ENCODE measurements at regions not wholly inside any gene's neighbourhood (a gene's known extent, or its start where the extent isn't known, plus 50 kb on each side); places are given as distances from the start of the nearest gene placed in this dataset.

DNA sequence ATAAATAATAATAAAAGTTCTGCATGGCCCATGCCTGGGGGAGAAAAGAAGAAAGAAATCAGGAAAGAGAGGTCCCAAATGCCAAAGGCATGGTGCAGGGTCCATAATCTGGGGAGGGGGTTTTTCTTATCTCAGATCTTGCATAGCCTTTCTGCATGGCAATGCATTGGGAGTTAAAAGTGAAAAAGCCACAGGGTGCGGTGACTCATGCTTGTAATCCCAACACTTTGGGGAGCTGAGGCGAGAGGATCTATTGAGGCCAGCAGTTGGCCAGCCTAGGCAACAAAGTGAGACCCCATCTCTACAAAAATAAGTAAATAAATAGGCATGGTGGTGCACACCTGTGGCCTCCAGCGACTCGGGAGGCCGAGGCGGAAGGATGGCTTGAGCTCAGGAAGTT lies 76.8 kb upstream of the GATA2 start:
- no peak overlapping the region for H3K27ac Mint-ChIP-seq
- no peaks in the 10 kb centered on the region for H3K36me3 Mint-ChIP-seq (ENCODE audit: low read depth)
- POLR2A ChIA-PET, result no interaction called here
- H3K9me3 Mint-ChIP-seq, result no peaks in the 10 kb centered on the region
- DNase-seq, result no peak
- peaks cover 28% of the 10 kb centered on the region for H3K27me3 Mint-ChIP-seq
- no peak overlapping the region for H3K4me3 Mint-ChIP-seq
- CTCF ChIA-PET, result no interaction called here
- peaks cover 16% of the 10 kb centered on the region for H3K4me1 Mint-ChIP-seq

DNA sequence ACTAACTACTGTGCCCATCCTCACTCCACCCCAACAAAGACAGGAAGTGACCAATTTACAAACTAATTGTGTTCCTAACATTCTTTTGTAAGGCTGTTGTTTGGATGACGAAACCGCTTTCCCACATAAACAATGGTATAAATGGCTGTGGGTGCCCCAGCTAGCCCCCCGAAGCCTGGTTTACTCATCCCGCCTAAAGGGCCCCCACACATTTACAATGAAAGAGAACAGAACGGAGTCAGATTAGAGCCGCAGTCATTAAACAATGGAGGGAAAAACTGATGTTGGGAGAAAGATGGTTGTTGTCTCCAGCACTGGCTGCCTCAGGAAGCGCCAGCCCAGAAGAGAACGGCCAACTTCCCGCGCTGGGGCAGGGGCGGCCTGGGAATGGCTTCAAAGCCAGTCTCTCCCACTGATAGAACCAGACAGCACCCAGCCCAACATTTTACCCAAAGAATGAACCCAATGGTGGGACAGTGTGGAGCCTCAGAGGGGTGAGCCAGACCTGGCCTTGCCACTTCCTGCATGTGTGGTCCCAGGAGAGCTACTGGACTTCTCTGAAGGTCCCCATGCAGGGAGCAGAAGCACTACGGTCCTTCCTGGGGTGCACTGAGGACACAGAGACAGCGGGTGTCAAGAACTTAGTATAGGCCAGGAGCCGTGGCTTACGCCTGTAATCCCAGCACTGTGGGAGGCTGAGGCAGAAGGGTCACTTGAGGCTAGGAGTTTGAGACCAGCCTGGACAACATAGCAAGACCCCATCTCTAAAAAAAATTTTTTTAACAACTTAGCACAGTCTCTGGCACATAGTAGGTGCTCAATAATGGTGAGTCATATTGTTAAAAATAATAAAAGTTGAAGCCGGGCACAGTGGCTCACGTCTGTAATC lies 75.8 kb upstream of the GATA2 start:
- Mint-ChIP-seq H3K4me1 (peaks cover 16% of the 10 kb centered on the region), H3K36me3 (ENCODE audit: low read depth) (no peaks in the 10 kb centered on the region), H3K27ac (no peak overlapping the region), H3K4me3 (no peak overlapping the region), H3K9me3 (no peaks in the 10 kb centered on the region), H3K27me3 (peaks cover 22% of the 10 kb centered on the region)
- DNase-seq, result no peak
- ChIA-PET CTCF (no interaction called here), POLR2A (no interaction called here)

DNA sequence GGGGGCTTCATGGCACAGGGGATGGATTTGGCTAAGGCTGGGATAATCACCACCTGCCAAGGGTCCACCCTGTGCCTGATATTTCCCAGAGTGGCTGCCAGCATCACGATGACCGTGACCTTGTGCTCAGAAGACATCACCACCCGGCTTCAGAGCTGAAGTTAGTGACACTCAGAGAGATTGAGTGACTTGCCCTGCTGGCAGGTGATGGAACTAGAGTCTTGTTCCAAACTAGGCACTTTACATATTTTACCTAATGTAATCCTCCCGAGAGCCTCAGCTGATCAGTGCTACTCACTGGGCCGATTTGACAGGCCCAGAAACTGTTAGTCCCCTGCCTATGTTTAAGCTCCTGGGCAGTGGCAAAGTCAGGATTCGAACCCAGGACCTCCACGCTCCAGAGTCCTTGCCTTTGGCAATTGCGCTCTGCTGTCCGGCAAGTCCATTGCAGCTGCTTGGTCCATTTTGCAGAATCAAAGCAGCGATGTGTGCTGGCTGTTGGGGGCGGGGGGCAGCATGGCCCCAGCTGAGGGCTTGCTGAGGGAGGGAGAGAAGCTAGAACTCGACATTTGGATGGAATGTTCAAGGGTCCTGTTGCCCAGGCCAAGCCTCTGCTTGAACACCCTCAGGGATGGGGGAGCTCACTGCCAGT lies 74.8 kb upstream of the GATA2 start:
- no peaks in the 10 kb centered on the region for H3K36me3 Mint-ChIP-seq (ENCODE audit: low read depth)
- peaks cover 18% of the 10 kb centered on the region for H3K27me3 Mint-ChIP-seq
- CTCF ChIA-PET, result no interaction called here
- POLR2A ChIA-PET, result no interaction called here
- no peaks in the 10 kb centered on the region for H3K9me3 Mint-ChIP-seq
- H3K27ac Mint-ChIP-seq, result no peak overlapping the region
- H3K4me3 Mint-ChIP-seq, result no peak overlapping the region
- peaks cover 7% of the 10 kb centered on the region for H3K4me1 Mint-ChIP-seq
- DNase-seq, result no peak

DNA sequence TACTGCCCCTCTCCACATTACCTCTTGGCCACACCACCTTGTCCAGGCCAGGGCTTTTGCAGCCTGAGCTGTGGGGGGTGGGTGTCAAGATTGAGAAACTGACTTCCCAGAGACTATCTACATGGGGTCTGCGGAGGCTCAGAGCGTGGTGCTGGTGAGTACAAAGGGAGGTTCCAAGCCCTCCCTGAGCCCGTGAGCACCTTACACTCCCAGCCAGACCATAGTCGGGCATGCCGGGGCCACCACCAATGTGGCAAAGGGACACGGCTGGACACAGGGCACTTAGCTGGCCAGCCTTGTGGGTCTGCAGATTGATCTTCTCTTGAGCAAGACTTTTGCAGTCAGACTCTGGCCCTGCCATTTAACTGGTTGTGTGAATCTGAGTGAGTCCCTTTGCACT lies 74.1 kb upstream of the GATA2 start:
- Mint-ChIP-seq H3K27ac (no peak overlapping the region), H3K4me3 (no peak overlapping the region), H3K36me3 (ENCODE audit: low read depth) (no peaks in the 10 kb centered on the region), H3K9me3 (no peaks in the 10 kb centered on the region), H3K4me1 (peaks cover under 1% of the 10 kb centered on the region), H3K27me3 (peaks cover 16% of the 10 kb centered on the region)
- DNase-seq, result no peak
- ChIA-PET POLR2A (no interaction called here), CTCF (no interaction called here)

DNA sequence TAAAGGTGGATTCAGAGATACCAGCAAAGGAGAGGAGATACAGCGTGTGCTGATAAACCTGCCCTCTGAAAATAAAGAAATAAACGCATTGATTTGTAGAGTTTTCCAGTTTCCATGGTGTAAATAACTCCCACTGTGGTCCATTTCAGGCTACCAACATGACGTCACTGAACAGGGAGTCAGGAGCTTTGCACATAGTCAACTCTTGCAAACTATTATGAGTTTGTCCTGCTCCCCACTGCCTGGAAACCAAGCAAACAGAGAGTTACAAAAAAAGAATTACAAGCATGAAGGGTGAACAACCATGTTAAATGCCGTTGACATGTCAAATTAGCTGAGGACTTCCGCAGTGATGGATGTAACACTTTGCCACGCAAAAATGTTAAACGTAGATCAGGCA lies 70.4 kb upstream of the GATA2 start:
- CTCF ChIA-PET, result interaction anchor here (0.7 kb wide), 1 partner anchor 544 kb away, joined by 3 read pairs; no protein-coding TSS in a partner anchor
- no peaks in the 10 kb centered on the region for H3K9me3 Mint-ChIP-seq
- H3K4me1 Mint-ChIP-seq, result peaks cover 8% of the 10 kb centered on the region
- DNase-seq, result no peak
- no peak overlapping the region for H3K27ac Mint-ChIP-seq
- H3K4me3 Mint-ChIP-seq, result no peak overlapping the region
- POLR2A ChIA-PET, result no interaction called here
- H3K36me3 Mint-ChIP-seq (ENCODE audit: low read depth), result no peaks in the 10 kb centered on the region
- peaks cover 16% of the 10 kb centered on the region for H3K27me3 Mint-ChIP-seq

DNA sequence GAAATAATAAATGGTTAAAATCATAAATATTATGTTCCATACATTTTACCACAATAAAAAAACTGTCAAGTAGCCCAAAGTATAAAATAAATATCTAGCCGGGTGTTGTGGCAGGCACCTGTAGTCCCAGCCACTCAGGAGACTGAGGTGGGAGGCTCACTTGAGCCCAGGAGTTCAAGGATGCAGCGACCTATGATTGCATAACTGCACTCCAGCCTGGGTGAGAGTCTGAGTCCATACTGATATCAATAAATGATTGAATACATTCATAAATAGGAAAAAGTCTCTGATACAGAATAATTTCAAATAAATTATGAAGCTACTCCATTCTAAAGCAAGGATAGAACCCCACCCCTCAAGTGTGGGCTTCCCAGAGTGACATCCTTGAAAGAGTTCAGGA lies 68.5 kb upstream of the GATA2 start:
- Mint-ChIP-seq H3K36me3 (ENCODE audit: low read depth) (no peaks in the 10 kb centered on the region), H3K27me3 (peaks cover 27% of the 10 kb centered on the region), H3K4me3 (no peak overlapping the region), H3K4me1 (peaks cover 10% of the 10 kb centered on the region), H3K27ac (no peak overlapping the region), H3K9me3 (no peaks in the 10 kb centered on the region)
- ChIA-PET CTCF (interaction anchor here (1.1 kb wide), 1 partner anchor 44 kb away, joined by 3 read pairs; no protein-coding TSS in a partner anchor), POLR2A (no interaction called here)
- DNase-seq, result no peak

GRCh38 chr3:128560768-128561167 lies 67.8 kb upstream of the GATA2 start:
- Mint-ChIP-seq H3K9me3 (no peaks in the 10 kb centered on the region), H3K4me3 (no peak overlapping the region), H3K36me3 (ENCODE audit: low read depth) (no peaks in the 10 kb centered on the region), H3K27ac (no peak overlapping the region), H3K27me3 (peaks cover 31% of the 10 kb centered on the region), H3K4me1 (peaks cover 10% of the 10 kb centered on the region)
- CTCF ChIA-PET, result no interaction called here
- DNase-seq, result no peak
- POLR2A ChIA-PET, result no interaction called here

DNA sequence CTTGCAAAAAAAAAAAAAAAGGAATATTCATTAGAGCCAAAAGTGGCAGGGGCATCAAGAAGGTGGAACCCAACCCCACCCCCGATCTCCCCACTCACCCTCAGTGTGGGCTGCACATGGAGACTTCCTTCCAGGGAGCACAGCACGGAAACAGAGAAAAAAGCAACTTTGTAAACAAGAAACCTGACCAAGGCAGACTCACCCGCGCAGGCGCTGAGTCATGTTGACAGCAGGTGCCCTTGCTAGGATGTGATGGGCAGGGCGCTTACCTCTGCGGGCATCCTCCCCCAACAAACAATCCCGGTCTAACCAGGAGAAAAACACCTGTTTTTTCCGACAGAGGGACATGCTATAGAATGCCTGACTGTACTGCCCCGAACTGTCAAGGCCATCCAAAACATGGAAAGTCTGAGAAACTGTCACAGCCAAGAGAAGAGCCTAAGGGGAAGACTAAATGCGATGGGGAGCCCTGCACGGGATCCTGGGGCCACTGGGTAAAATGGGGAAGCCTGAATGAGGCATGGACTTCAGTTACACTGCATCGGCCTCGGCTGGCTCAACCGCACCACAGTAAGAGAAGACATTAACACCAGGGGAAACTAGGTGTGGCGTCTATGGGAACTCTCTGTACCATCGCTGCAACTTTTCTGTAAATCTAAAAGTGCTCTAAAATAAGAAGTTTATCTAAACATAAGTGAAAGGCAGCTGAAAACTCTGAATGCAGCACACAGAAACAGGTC lies 66.7 kb upstream of the GATA2 start:
- no peaks in the 10 kb centered on the region for H3K36me3 Mint-ChIP-seq (ENCODE audit: low read depth)
- peaks cover 10% of the 10 kb centered on the region for H3K4me1 Mint-ChIP-seq
- ChIA-PET CTCF (no interaction called here), POLR2A (no interaction called here)
- no peaks in the 10 kb centered on the region for H3K9me3 Mint-ChIP-seq
- H3K27me3 Mint-ChIP-seq, result peaks cover 35% of the 10 kb centered on the region
- H3K4me3 Mint-ChIP-seq, result no peak overlapping the region
- H3K27ac Mint-ChIP-seq, result peak overlapping the region; percentile 15
- DNase-seq, result peak; percentile 40

- Mint-ChIP-seq H3K4me1 (peaks cover 12% of the 10 kb centered on the region), H3K9me3 (no peaks in the 10 kb centered on the region), H3K36me3 (ENCODE audit: low read depth) (no peaks in the 10 kb centered on the region), H3K27ac (no peak overlapping the region), H3K4me3 (no peak overlapping the region), H3K27me3 (peaks cover 48% of the 10 kb centered on the region)
- DNase-seq, result no peak
- CTCF ChIA-PET, result interaction anchor here (0.9 to 1.5 kb wide), 2 partner anchors 8 to 11 kb away, joined by 3 read pairs; no protein-coding TSS in a partner anchor
- POLR2A ChIA-PET, result no interaction called here
These were observed 64.7 kb upstream of the GATA2 start for GRCh38 chr3:128557531-128558280.

- ChIA-PET POLR2A (no interaction called here), CTCF (interaction anchor here (0.9 to 1.5 kb wide), 2 partner anchors 9 to 10 kb away, joined by 3 read pairs; no protein-coding TSS in a partner anchor)
- Mint-ChIP-seq H3K27ac (no peak overlapping the region), H3K4me3 (no peak overlapping the region), H3K4me1 (peaks cover 12% of the 10 kb centered on the region), H3K36me3 (ENCODE audit: low read depth) (no peaks in the 10 kb centered on the region), H3K9me3 (no peaks in the 10 kb centered on the region), H3K27me3 (peaks cover 48% of the 10 kb centered on the region)
- DNase-seq, result no peak
These were observed 63.9 kb upstream of the GATA2 start for GRCh38 chr3:128556907-128557306.

- no peak overlapping the region for H3K27ac Mint-ChIP-seq
- POLR2A ChIA-PET, result no interaction called here
These were observed 63.4 kb upstream of the GATA2 start for GRCh38 chr3:128556384-128556783.

DNA sequence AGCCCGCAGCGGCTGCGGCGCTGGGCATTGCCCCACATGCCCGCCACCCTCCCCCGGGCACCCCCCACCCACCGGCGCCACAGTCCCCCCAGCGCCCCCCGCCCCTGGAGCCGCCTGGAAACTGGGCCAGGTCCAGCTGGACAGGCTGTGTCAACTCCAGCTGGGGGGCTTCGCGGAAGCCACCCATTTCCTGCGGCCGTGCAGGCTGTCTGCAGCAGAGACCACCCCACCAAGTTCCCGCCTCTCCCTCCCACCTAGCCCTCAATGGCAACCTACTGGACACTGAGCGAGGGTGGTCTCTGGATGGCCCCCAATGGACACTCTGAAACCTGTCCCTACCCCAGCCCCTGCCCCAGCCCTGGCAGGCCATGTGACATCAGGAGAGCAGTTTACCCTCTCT lies 62.8 kb upstream of the GATA2 start:
- Mint-ChIP-seq H3K27ac (no peak overlapping the region), H3K27me3 (peaks cover 45% of the 10 kb centered on the region), H3K4me1 (peaks cover 12% of the 10 kb centered on the region), H3K36me3 (ENCODE audit: low read depth) (no peaks in the 10 kb centered on the region), H3K9me3 (no peaks in the 10 kb centered on the region), H3K4me3 (no peak overlapping the region)
- no peak for DNase-seq
- ChIA-PET POLR2A (no interaction called here), CTCF (no interaction called here)

More at GRCh38 chr3:128556384-128556783, 63.4 kb upstream of the GATA2 start:
- H3K4me1 Mint-ChIP-seq, result peaks cover 12% of the 10 kb centered on the region
- H3K9me3 Mint-ChIP-seq, result no peaks in the 10 kb centered on the region
- H3K4me3 Mint-ChIP-seq, result no peak overlapping the region
- peaks cover 48% of the 10 kb centered on the region for H3K27me3 Mint-ChIP-seq
- CTCF ChIA-PET, result interaction anchor here (0.9 kb wide), 1 partner anchor 9 kb away, joined by 3 read pairs; no protein-coding TSS in a partner anchor
- H3K36me3 Mint-ChIP-seq (ENCODE audit: low read depth), result no peaks in the 10 kb centered on the region
- DNase-seq, result no peak

All from activated CD4-positive, alpha-beta T cell treated with anti-CD3 and anti-CD28 coated beads, Interleukin-2, amount 10 ng/mL, durations not matched to agents 7 days and 5 days (primary cell).